Esophagus squamous epithelium (tissue), 4 donors: ENCODE measurements at regions not wholly inside any gene's neighbourhood (a gene's known extent, or its start where the extent isn't known, plus 50 kb on each side); places are given as distances from the start of the nearest gene placed in this dataset.

Experiments
- POLR2A ChIP-seq, 4 donors: fragments of 450-650 bp; IDR thresholded peaks; one replicate each; pipeline ENCODE4 v1.6.1; 2017; ENCODE audit warnings: antibody characterized with exemption in 4 of 4, mild to moderate bottlenecking in 4 of 4, moderate library complexity in 3 of 4
- TF ChIP-seq, protein P1 (sequence below), 6 experiments: fragments of 450-650 bp in 4 of 6; fragments of 200-600 bp in 2 of 6; sonication (generic) in 2 of 6; IDR thresholded peaks; one replicate each; pipeline ENCODE4 v1.5.1; 2016 to 2019; ENCODE audit warnings: antibody characterized with exemption in 6 of 6, mild to moderate bottlenecking in 4 of 6, moderate library complexity in 4 of 6

DNA sequence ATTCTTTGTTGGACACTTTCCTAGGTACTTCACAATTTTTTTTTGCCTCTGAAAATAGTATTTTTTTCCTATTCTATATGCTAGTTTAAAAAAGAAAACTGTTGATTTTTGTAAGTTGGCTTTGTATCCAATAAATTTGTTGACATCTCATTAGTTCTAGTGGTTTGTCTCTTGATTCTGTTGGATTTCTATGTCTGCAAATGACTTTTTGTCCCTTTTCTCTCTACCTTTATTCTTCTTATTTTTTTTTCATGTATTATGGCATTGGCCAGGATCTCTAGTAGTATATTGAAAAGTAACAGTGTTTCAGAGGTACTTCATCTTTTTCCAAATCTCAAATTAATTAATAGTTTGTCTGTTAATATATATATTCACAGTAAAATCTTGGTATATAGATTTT lies 59.1 kb upstream of the TSPAN11 start:
- TF ChIP-seq POLR2A (IDR thresholded peaks at IDR 0.05), result no peak
- TF ChIP-seq, protein P1, sequence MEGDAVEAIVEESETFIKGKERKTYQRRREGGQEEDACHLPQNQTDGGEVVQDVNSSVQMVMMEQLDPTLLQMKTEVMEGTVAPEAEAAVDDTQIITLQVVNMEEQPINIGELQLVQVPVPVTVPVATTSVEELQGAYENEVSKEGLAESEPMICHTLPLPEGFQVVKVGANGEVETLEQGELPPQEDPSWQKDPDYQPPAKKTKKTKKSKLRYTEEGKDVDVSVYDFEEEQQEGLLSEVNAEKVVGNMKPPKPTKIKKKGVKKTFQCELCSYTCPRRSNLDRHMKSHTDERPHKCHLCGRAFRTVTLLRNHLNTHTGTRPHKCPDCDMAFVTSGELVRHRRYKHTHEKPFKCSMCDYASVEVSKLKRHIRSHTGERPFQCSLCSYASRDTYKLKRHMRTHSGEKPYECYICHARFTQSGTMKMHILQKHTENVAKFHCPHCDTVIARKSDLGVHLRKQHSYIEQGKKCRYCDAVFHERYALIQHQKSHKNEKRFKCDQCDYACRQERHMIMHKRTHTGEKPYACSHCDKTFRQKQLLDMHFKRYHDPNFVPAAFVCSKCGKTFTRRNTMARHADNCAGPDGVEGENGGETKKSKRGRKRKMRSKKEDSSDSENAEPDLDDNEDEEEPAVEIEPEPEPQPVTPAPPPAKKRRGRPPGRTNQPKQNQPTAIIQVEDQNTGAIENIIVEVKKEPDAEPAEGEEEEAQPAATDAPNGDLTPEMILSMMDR (IDR thresholded peaks at IDR 0.05), result no peak
